ENCODE measurements at regions not wholly inside any gene's neighbourhood (a gene's known extent, or its start where the extent isn't known, plus 50 kb on each side); places are given as distances from the start of the nearest gene placed in this dataset.

DNA sequence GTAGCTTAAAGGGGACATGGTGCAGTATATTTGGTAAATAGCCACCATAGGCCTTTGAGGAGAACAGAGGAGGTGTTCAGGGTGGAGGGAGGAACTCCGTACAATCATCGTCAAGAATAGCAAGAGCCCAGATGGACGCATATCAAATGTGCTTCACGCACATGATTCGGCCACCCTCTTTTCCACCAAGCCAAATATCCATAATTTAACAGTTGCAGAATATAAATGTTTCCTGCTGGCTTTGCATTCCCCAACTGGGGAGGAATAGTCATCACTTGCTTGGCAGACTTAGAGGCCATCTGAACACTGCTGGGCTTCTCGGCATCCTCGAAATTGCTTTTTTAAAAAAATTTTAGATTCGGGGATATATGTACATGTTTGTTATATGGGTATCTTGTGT, 111.9 kb upstream of the ERCC4 start:
- TF ChIP-seq, protein P1, sequence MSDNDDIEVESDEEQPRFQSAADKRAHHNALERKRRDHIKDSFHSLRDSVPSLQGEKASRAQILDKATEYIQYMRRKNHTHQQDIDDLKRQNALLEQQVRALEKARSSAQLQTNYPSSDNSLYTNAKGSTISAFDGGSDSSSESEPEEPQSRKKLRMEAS (IDR thresholded peaks at IDR 0.05) = no peak
- TF ChIP-seq CTCF (IDR thresholded peaks at IDR 0.05; ENCODE audit: low read depth, low read length, missing input control) (no peak), FOXA1 (IDR thresholded peaks at IDR 0.05) (no peak), RAD21 (IDR thresholded peaks at IDR 0.05) (no peak), ATF3 (IDR thresholded peaks at IDR 0.05) (no peak), GABPA (IDR thresholded peaks at IDR 0.05 in 1 of 2, conservative IDR thresholded peaks at IDR 0.05 in 1 of 2) (no peak), SP1 (IDR thresholded peaks at IDR 0.05) (no peak), YY1 (IDR thresholded peaks at IDR 0.05) (no peak), RXRA (IDR thresholded peaks at IDR 0.05) (no peak), JUND (IDR thresholded peaks at IDR 0.05) (no peak), TAF1 (conservative IDR thresholded peaks at IDR 0.05) (no peak), HNF4A (conservative IDR thresholded peaks at IDR 0.05) (no peak), ZBTB33 (IDR thresholded peaks at IDR 0.05) (no peak)

Data from liver (tissue), 3 donors.